ENCODE measurements at regions not wholly inside any gene's neighbourhood (a gene's known extent, or its start where the extent isn't known, plus 50 kb on each side); places are given as distances from the start of the nearest gene placed in this dataset.

DNA sequence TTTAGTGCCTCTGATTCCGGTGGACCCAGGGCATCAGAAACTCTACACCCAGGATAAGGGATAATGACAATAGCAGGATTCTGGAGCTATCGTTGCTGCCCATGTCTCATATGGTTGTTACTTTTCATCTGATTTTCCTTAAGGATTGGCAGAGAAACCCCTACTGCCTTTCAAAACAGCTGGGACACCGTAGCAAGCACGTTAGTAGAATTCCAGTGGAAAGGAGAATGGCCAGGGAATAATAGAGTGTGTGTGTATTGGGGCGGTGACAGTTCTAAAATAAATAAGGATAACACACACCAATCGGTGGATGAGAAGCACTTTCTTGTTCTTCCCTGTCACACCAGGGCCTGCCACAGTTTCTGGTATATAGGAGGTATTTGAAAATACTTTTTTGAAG lies 251.8 kb downstream of the HAPSTR1 start:
- no peak overlapping the region for H3K4me3 Mint-ChIP-seq
- H3K9me3 ChIP-seq (ENCODE audit: control insufficient read depth, low read length): peaks cover 10% of the 10 kb centered on the region
- DNase-seq: no peak
- peaks cover 9% of the 10 kb centered on the region for H3K4me1 Mint-ChIP-seq
- H3K27ac Mint-ChIP-seq: no peak overlapping the region
- TF ChIP-seq, protein P1, sequence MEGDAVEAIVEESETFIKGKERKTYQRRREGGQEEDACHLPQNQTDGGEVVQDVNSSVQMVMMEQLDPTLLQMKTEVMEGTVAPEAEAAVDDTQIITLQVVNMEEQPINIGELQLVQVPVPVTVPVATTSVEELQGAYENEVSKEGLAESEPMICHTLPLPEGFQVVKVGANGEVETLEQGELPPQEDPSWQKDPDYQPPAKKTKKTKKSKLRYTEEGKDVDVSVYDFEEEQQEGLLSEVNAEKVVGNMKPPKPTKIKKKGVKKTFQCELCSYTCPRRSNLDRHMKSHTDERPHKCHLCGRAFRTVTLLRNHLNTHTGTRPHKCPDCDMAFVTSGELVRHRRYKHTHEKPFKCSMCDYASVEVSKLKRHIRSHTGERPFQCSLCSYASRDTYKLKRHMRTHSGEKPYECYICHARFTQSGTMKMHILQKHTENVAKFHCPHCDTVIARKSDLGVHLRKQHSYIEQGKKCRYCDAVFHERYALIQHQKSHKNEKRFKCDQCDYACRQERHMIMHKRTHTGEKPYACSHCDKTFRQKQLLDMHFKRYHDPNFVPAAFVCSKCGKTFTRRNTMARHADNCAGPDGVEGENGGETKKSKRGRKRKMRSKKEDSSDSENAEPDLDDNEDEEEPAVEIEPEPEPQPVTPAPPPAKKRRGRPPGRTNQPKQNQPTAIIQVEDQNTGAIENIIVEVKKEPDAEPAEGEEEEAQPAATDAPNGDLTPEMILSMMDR (conservative IDR thresholded peaks at IDR 0.05): no peak
- no peaks in the 10 kb centered on the region for H3K36me3 ChIP-seq (ENCODE audit: control insufficient read depth, insufficient read depth, low read length)
- no peaks in the 10 kb centered on the region for H3K4me1 ChIP-seq (ENCODE audit: control insufficient read depth, insufficient read depth, low read length)
- H3K27me3 Mint-ChIP-seq (ENCODE audit: insufficient read depth): peaks cover 1% of the 10 kb centered on the region
- no peaks in the 10 kb centered on the region for H3K36me3 Mint-ChIP-seq (ENCODE audit: low read depth)
- H3K4me3 ChIP-seq (ENCODE audit: low read length): no peak overlapping the region
- 84 to 87% methylated on average over 3 to 6 of the region's 6 CpGs for WGBS, 2 experiments (ENCODE audit: insufficient coverage in 1 of 2, insufficient read length in 1 of 2)
- H3K27ac ChIP-seq (ENCODE audit: low read depth, low read length): no peak overlapping the region
- peaks cover under 1% of the 10 kb centered on the region for H3K9me3 Mint-ChIP-seq
- H3K27me3 ChIP-seq (ENCODE audit: control insufficient read depth, insufficient read depth, low read length, poor library complexity, severe bottlenecking): no peaks in the 10 kb centered on the region
- H3K9ac ChIP-seq (ENCODE audit: extremely low read depth, low read length, poor library complexity, severe bottlenecking): no peak overlapping the region

DNA sequence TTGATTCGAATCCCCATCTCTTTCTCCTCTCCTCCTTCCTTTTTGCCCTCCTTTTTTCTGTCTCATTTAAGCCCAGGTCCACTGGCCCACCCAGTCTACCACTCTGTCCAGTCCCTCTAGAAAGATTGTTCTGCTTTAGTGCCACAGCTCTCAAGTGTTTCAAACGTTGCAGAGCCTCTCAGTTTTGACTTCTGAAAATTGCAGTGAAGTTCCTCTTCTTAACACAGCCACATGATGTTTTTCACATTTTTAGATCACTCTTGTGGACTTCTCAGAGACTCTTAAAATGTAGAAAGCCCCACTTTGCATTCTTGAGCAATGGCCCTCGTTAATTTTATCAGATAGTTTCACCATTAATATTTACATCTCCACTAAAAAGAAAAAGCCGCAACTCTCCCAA lies 253.1 kb downstream of the HAPSTR1 start:
- H3K36me3 ChIP-seq (ENCODE audit: control insufficient read depth, insufficient read depth, low read length): no peaks in the 10 kb centered on the region
- peaks cover 9% of the 10 kb centered on the region for H3K4me1 Mint-ChIP-seq
- peaks cover 13% of the 10 kb centered on the region for H3K9me3 Mint-ChIP-seq
- no peaks in the 10 kb centered on the region for H3K36me3 Mint-ChIP-seq (ENCODE audit: low read depth)
- no peaks in the 10 kb centered on the region for H3K27me3 Mint-ChIP-seq (ENCODE audit: insufficient read depth)
- H3K27me3 ChIP-seq (ENCODE audit: control insufficient read depth, insufficient read depth, low read length, poor library complexity, severe bottlenecking): no peaks in the 10 kb centered on the region
- H3K4me3 Mint-ChIP-seq: no peak overlapping the region
- no peak overlapping the region for H3K4me3 ChIP-seq (ENCODE audit: low read length)
- H3K4me1 ChIP-seq (ENCODE audit: control insufficient read depth, insufficient read depth, low read length): no peaks in the 10 kb centered on the region
- H3K9me3 ChIP-seq (ENCODE audit: control insufficient read depth, low read length): peaks cover 23% of the 10 kb centered on the region
- no peak overlapping the region for H3K27ac ChIP-seq (ENCODE audit: low read depth, low read length)
- no peak overlapping the region for H3K9ac ChIP-seq (ENCODE audit: extremely low read depth, low read length, poor library complexity, severe bottlenecking)
- no peak overlapping the region for H3K27ac Mint-ChIP-seq
- no peak for DNase-seq
- TF ChIP-seq, protein P1 (conservative IDR thresholded peaks at IDR 0.05): no peak
- 80 to 83% methylated on average over 2 to 4 of the region's 4 CpGs for WGBS, 2 experiments (ENCODE audit: insufficient coverage in 1 of 2, insufficient read length in 1 of 2)

DNA sequence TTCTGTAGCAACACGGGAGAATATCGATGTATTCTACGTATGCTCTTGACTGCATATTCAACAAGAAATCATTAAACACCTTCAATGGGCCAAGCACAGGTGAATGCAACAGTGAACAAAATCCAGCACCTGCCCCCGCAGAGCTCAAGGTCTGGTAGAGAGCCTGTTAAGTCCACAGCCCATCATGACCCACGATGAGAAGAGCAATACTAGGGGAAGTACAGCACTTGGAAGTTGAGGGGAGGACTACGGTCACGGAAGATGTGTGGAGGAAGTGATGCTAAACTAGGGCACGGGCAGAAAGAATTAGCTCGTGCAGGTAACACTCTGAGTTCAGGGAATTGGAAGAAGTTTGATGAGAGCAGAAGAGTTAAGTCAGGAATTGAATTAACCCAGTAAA lies 253.6 kb downstream of the HAPSTR1 start:
- no peaks in the 10 kb centered on the region for H3K27me3 ChIP-seq (ENCODE audit: control insufficient read depth, insufficient read depth, low read length, poor library complexity, severe bottlenecking)
- H3K27ac Mint-ChIP-seq: no peak overlapping the region
- H3K27me3 Mint-ChIP-seq (ENCODE audit: insufficient read depth): no peaks in the 10 kb centered on the region
- H3K4me3 Mint-ChIP-seq: no peak overlapping the region
- 94 to 95% methylated on average over 9 of the region's 9 CpGs for WGBS, 2 experiments (ENCODE audit: insufficient coverage in 1 of 2, insufficient read length in 1 of 2)
- no peaks in the 10 kb centered on the region for H3K4me1 ChIP-seq (ENCODE audit: control insufficient read depth, insufficient read depth, low read length)
- no peak for DNase-seq
- no peak overlapping the region for H3K4me3 ChIP-seq (ENCODE audit: low read length)
- no peaks in the 10 kb centered on the region for H3K36me3 ChIP-seq (ENCODE audit: control insufficient read depth, insufficient read depth, low read length)
- TF ChIP-seq, protein P1 (conservative IDR thresholded peaks at IDR 0.05): no peak
- no peak overlapping the region for H3K9ac ChIP-seq (ENCODE audit: extremely low read depth, low read length, poor library complexity, severe bottlenecking)
- peaks cover 9% of the 10 kb centered on the region for H3K4me1 Mint-ChIP-seq
- no peaks in the 10 kb centered on the region for H3K36me3 Mint-ChIP-seq (ENCODE audit: low read depth)
- peaks cover 17% of the 10 kb centered on the region for H3K9me3 Mint-ChIP-seq
- H3K9me3 ChIP-seq (ENCODE audit: control insufficient read depth, low read length): peaks cover 26% of the 10 kb centered on the region
- no peak overlapping the region for H3K27ac ChIP-seq (ENCODE audit: low read depth, low read length)
